ENCODE measurements at regions not wholly inside any gene's neighbourhood (a gene's known extent, or its start where the extent isn't known, plus 50 kb on each side); places are given as distances from the start of the nearest gene placed in this dataset.

GRCh38 chr3:106610362-106610959 is 741.6 kb upstream of the CBLB start:
- ATAC-seq (no peak), DNase-seq (no peak)
- Histone ChIP-seq H3K9me3 (peaks cover 6% of the 10 kb centered on the region), H3K27ac (no peak overlapping the region), H3K4me1 (no peaks in the 10 kb centered on the region), H3K4me3 (no peak overlapping the region), H3K36me3 (no peaks in the 10 kb centered on the region), H3K27me3 (ENCODE audit: low read depth) (no peaks in the 10 kb centered on the region)
- intact Hi-C loops (cut with DNase I): no loop called here
- TF ChIP-seq CTCF (IDR thresholded peaks at IDR 0.05): no peak

- Histone ChIP-seq H3K9me3 (peaks cover 6% of the 10 kb centered on the region), H3K27ac (no peak overlapping the region), H3K4me3 (no peak overlapping the region), H3K36me3 (no peaks in the 10 kb centered on the region), H3K4me1 (no peaks in the 10 kb centered on the region), H3K27me3 (ENCODE audit: low read depth) (no peaks in the 10 kb centered on the region)
- no peak for TF ChIP-seq CTCF (IDR thresholded peaks at IDR 0.05)
- intact Hi-C loops (cut with DNase I): no loop called here
- ATAC-seq (no peak), DNase-seq (no peak)
These were observed 742.3 kb upstream of the CBLB start for GRCh38 chr3:106611116-106611515.

GRCh38 chr3:106611841-106612240 is 743.0 kb upstream of the CBLB start:
- peaks cover 6% of the 10 kb centered on the region for H3K9me3 ChIP-seq
- ATAC-seq (no peak), DNase-seq (no peak)
- no peaks in the 10 kb centered on the region for H3K27me3 ChIP-seq (ENCODE audit: low read depth)
- intact Hi-C loops (cut with DNase I): no loop called here
- no peak overlapping the region for H3K27ac ChIP-seq
- H3K4me1 ChIP-seq: no peaks in the 10 kb centered on the region
- no peak for TF ChIP-seq CTCF (IDR thresholded peaks at IDR 0.05)
- no peaks in the 10 kb centered on the region for H3K36me3 ChIP-seq
- H3K4me3 ChIP-seq: no peak overlapping the region

- no peak for ATAC-seq
- Histone ChIP-seq H3K27ac (no peak overlapping the region), H3K36me3 (no peaks in the 10 kb centered on the region), H3K27me3 (ENCODE audit: low read depth) (no peaks in the 10 kb centered on the region), H3K4me3 (no peak overlapping the region), H3K9me3 (peaks cover 6% of the 10 kb centered on the region), H3K4me1 (no peaks in the 10 kb centered on the region)
- intact Hi-C loops (cut with DNase I): no loop called here
- no peak for DNase-seq
- no peak for TF ChIP-seq CTCF (IDR thresholded peaks at IDR 0.05)
These were observed 747.7 kb upstream of the CBLB start for GRCh38 chr3:106616556-106616955.

GRCh38 chr3:106617276-106617675 is 748.5 kb upstream of the CBLB start:
- H3K4me1 ChIP-seq: no peaks in the 10 kb centered on the region
- no peak overlapping the region for H3K27ac ChIP-seq
- H3K27me3 ChIP-seq (ENCODE audit: low read depth): no peaks in the 10 kb centered on the region
- no peak for TF ChIP-seq CTCF (IDR thresholded peaks at IDR 0.05)
- no peak overlapping the region for H3K4me3 ChIP-seq
- H3K9me3 ChIP-seq: peaks cover 6% of the 10 kb centered on the region
- intact Hi-C loops (cut with DNase I): no loop called here
- no peaks in the 10 kb centered on the region for H3K36me3 ChIP-seq
- no peak for DNase-seq
- no peak for ATAC-seq

- intact Hi-C loops (cut with DNase I): no loop called here
- TF ChIP-seq CTCF (IDR thresholded peaks at IDR 0.05): no peak
- no peaks in the 10 kb centered on the region for H3K27me3 ChIP-seq (ENCODE audit: low read depth)
- DNase-seq (no peak), ATAC-seq (no peak)
- no peaks in the 10 kb centered on the region for H3K4me1 ChIP-seq
- no peaks in the 10 kb centered on the region for H3K36me3 ChIP-seq
- H3K9me3 ChIP-seq: no peaks in the 10 kb centered on the region
- H3K27ac ChIP-seq: no peak overlapping the region
- no peak overlapping the region for H3K4me3 ChIP-seq
These were observed 751.8 kb upstream of the CBLB start for GRCh38 chr3:106620646-106621045.

All from lower lobe of right lung (tissue), 2 donors.